GM12874 (cell line): ENCODE measurements at regions not wholly inside any gene's neighbourhood (a gene's known extent, or its start where the extent isn't known, plus 50 kb on each side); places are given as distances from the start of the nearest gene placed in this dataset.
A peak's percentile ranks its signal among the peaks of the same experiment; 100 is the strongest.

ENCODE experiments used
- TF ChIP-seq, protein P1 (sequence below): IDR thresholded peaks from 2 replicates; pipeline ENCODE4 v1.5.1; 2011; ENCODE audit warnings: low read depth, mild to moderate bottlenecking, control low read depth, low read length, moderate library complexity; ENCODE audit not compliant: insufficient read depth

DNA sequence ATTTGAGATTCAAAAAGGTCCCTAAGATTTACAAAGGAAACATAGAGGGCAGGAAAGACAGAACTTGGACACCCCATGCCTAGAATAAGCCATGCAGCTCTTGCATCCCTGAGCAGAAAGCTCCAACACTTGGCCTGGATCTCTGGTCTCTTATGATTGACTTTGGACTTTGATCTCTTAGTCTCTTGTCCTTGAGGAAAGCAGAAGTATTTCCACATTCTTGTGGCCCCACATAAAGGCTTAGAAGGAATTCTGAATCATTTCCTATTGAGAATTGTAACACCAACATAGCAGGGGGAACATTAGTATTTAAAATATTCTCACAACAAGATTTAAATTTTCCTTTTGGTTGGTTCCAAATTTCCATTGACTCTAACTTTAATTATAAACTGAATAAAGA, 283.7 kb upstream of the PRKD1 start:
- TF ChIP-seq, protein P1, sequence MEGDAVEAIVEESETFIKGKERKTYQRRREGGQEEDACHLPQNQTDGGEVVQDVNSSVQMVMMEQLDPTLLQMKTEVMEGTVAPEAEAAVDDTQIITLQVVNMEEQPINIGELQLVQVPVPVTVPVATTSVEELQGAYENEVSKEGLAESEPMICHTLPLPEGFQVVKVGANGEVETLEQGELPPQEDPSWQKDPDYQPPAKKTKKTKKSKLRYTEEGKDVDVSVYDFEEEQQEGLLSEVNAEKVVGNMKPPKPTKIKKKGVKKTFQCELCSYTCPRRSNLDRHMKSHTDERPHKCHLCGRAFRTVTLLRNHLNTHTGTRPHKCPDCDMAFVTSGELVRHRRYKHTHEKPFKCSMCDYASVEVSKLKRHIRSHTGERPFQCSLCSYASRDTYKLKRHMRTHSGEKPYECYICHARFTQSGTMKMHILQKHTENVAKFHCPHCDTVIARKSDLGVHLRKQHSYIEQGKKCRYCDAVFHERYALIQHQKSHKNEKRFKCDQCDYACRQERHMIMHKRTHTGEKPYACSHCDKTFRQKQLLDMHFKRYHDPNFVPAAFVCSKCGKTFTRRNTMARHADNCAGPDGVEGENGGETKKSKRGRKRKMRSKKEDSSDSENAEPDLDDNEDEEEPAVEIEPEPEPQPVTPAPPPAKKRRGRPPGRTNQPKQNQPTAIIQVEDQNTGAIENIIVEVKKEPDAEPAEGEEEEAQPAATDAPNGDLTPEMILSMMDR: no peak

DNA sequence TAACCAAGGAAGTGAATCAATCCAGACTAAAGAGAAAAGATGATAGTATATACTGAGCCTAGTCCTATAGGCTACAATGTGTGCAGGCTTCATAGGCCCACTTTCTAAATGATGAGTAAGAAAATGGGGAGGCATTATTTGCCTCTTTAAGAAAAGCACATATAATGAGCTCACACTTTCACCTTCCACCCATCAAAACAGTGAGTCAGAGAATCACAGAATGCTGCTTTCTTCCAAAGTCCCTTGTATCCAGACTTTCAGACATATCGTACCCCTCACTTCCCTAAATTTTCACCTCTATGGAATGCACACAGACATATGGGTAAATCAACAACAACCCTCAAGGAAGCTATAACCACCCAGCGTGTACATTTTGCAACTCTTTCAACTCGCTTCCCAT, 286.4 kb upstream of the PRKD1 start:
- TF ChIP-seq, protein P1: no peak

DNA sequence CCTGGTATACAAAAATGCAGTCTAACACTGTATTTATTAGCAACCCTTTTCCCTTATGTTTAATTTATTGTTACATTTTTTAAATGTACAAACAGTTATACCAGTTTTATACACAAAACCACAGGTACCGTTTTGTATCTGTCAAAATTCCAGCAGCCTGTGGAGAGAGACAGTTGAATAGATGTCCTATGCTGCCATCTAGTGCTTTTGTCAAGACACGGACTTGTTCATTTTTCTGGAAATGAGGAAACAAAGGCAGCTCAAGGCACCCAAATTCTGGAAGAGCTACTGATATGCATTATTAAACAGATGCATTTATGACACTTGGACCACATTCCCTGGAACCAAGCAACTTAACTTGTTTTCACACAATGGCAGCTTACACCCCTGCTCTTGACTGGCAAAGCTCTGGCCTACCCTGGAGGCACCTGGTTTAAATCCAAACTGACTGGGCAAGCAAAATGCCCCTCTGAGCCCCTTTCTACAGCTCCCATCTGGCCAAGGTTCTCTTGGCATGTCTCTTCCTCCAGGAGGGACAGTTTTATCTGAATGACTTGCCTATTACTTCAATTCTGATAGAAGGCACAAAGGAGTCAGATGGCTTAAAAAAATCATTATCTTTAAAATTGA, 286.9 kb upstream of the PRKD1 start:
- TF ChIP-seq, protein P1: peak; percentile 15; the same call in 1 of the 2 replicates

DNA sequence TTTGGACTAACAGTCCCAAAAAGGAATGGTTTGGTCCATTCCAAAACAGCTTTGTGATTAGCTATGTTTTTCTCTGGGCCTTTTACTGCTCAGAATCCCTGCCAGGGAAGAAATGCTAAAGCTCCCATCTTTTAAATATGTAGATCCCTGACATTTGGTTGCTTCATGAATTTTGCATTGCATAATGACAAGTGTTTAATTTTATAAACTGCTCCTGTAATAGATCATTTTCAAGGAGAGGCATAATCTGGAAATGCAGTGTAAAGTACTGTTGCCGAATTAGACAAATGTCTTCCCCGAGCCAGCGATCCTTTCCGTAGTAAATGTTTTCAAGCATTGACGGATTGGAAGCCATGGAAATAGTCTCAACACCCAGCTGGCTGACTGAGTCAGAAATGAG, 291.3 kb upstream of the PRKD1 start:
- TF ChIP-seq, protein P1: no peak

DNA sequence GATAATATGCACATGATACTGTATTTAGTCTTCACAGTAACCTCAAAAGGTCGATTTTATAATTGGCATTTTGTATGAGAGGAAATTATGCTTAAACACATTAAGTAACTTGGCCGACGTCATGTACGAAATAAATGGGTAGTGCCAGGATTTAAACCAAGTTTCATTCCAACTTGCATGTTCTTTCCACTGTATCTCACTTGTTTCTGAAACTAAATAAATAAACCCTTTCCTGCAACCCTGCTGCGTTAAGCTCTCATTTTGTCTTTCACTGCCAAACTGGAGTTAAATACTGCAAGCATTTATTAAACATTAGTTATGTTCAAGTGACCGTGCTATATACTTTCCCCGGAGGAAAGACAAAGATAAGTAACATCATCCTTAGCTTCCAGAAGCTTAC, 293.9 kb upstream of the PRKD1 start:
- TF ChIP-seq, protein P1: no peak

DNA sequence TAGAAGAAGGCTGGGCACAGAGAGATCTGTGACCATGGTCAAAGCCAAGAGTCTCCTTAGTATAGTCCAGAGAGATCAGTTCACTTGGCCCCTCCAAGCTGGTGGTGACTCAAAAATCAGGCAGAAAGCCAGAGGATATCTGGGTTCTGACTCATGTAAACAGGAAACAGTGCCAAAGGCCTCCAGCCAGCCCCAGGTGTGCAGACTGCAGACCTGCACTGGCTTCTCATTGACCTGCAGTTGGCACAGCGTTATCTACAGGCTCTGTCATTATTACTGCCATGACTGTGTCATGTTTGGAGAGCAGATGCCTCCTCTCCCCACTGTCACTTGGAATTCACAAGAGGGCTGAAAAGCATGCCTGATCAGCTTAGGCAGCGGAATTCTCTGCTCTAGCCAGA, 295.7 kb upstream of the PRKD1 start:
- TF ChIP-seq, protein P1: no peak

DNA sequence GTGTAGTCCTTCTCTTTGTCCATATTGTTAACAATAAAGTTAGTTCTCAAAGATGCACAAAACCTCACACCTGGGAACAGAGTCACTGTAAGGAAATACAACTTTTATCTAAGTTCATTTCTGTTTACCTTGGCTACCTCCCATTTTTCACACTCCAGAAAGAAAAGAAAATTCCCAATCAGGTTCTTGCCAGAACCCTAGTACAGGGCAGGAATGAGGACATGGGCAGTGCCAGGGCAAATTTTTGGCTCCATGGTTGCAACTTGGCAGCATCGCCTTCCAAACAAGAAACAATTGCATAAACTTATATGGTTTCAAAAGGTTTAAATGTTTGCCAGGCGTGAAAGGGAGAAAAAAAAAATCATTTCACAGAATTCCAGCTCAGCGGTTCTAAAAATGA, 296.3 kb upstream of the PRKD1 start:
- TF ChIP-seq, protein P1: no peak
